Lung (tissue), 11 donors: ENCODE measurements at regions not wholly inside any gene's neighbourhood (a gene's known extent, or its start where the extent isn't known, plus 50 kb on each side); places are given as distances from the start of the nearest gene placed in this dataset.

Experiments
- ATAC-seq: fragments of 200-7000 bp; cut with Tn5 transposase; one replicate; pipeline ENCODE4 v1.9.1; 2020; ENCODE audit warnings: moderate number of reproducible peaks; ENCODE audit not compliant: insufficient read depth, low FRiP score
- DNase-seq, 3 donors: peaks; one replicate each; pipeline ENCODE4 v3.0.0-alpha.2; 2013 to 2017
- H3K27ac ChIP-seq, 2 donors: one replicate each; pipeline ENCODE4 v1.5.1; 2013; ENCODE audit warnings: mild to moderate bottlenecking in 2 of 2, moderate library complexity in 2 of 2, control low read depth in 1 of 2, inconsistent platforms in 1 of 2, low read depth in 1 of 2, low read length in 1 of 2
- H3K27me3 ChIP-seq, 3 donors: one replicate each; pipeline ENCODE4 v1.5.1; 2013; ENCODE audit warnings: low read length in 2 of 3; ENCODE audit not compliant: control insufficient read depth in 3 of 3, insufficient read depth in 3 of 3
- H3K36me3 ChIP-seq, 4 donors: one replicate each; pipeline ENCODE4 v1.5.1; 2013; ENCODE audit warnings: low read length in 4 of 4, mild to moderate bottlenecking in 1 of 4, moderate library complexity in 1 of 4; ENCODE audit not compliant: control insufficient read depth in 4 of 4, insufficient read depth in 4 of 4
- H3K4me1 ChIP-seq, 5 donors: one replicate each; pipeline ENCODE4 v1.5.1; 2013; ENCODE audit warnings: low read length in 5 of 5, mild to moderate bottlenecking in 2 of 5, moderate library complexity in 1 of 5; ENCODE audit not compliant: control insufficient read depth in 5 of 5, insufficient read depth in 5 of 5
- H3K4me3 ChIP-seq: one replicate; pipeline ENCODE4 v1.5.1; 2013; ENCODE audit warnings: mild to moderate bottlenecking, control low read depth, moderate library complexity
- H3K9ac ChIP-seq, 2 donors: one replicate each; pipeline ENCODE4 v1.5.1; 2013; ENCODE audit warnings: low read length in 2 of 2, control low read depth in 1 of 2; ENCODE audit not compliant: insufficient read depth in 1 of 2
- H3K9me3 ChIP-seq, 4 donors: one replicate each; pipeline ENCODE4 v1.5.1; 2013; ENCODE audit warnings: low read length in 3 of 4, mild to moderate bottlenecking in 1 of 4, moderate library complexity in 1 of 4; ENCODE audit not compliant: control insufficient read depth in 4 of 4, insufficient read depth in 3 of 4
- WGBS, 2 donors: extraction: QIAGEN DNeasy Blood & Tissue Kit; methylation state at CpG; one replicate each; pipeline ENCODE4 v1.1.7; 2013; 5-methylcytosine and 5-hydroxymethylcytosine counted together
- TF ChIP-seq, protein P1 (sequence below): IDR thresholded peaks from 2 replicates; pipeline ENCODE4 v1.5.1; 2012; ENCODE audit warnings: mild to moderate bottlenecking; ENCODE audit errors: control extremely low read depth, extremely low read depth
- donor health status: control.
- donor health status: control.
- donor health status: Bipolar disorder and iron deficiency.
- donor health status: healthy.
- donor health status: DM: yes; HTN: yes; CAD: no.

DNA sequence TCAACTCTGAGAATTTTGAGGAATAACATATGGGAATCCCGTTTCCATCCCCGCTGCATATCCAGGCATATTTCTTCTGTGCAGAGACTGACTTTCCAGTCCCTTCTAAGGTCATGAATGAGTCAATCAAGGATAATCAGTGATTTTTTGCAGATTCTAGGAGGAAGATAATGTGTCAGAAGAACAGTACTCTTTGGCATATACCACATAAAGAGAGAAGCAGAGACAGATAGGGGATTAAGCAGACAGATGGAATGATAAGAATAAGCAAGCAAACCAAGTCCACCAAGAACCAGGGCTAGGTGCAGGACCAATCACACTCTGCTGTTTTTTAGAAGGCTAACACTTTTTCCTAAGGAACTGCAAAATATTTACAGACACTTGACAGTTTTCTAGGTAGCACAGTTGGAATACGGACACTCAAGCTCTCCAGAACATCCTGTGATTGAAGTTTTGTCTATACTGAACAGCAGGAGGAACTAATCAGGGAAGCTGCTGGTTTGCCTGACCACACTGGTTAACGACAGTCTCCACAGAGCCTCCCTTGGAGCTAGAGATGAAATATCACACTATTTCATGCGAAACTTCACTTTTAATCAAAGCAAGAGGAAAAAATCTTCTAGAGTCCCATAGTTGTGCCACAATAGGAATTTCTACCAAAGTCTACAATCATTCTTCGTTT, 450.0 kb upstream of the KCNMB2 start:
- no peak for ATAC-seq
- WGBS, 2 donors = 59 to 79% methylated on average over 6 of the region's 6 CpGs
- no peak overlapping the region for H3K27ac ChIP-seq
- peaks cover 0 to 55% (median 32%) of the 10 kb centered on the region in 5 donors for H3K4me1 ChIP-seq
- H3K9ac ChIP-seq = no peak overlapping the region
- H3K36me3 ChIP-seq = no peaks in the 10 kb centered on the region
- H3K4me3 ChIP-seq = no peak overlapping the region
- H3K9me3 ChIP-seq = peaks cover 0 to 3% (median 1%) of the 10 kb centered on the region in 4 donors
- no peak for DNase-seq
- no peaks in the 10 kb centered on the region for H3K27me3 ChIP-seq
- TF ChIP-seq, protein P1, sequence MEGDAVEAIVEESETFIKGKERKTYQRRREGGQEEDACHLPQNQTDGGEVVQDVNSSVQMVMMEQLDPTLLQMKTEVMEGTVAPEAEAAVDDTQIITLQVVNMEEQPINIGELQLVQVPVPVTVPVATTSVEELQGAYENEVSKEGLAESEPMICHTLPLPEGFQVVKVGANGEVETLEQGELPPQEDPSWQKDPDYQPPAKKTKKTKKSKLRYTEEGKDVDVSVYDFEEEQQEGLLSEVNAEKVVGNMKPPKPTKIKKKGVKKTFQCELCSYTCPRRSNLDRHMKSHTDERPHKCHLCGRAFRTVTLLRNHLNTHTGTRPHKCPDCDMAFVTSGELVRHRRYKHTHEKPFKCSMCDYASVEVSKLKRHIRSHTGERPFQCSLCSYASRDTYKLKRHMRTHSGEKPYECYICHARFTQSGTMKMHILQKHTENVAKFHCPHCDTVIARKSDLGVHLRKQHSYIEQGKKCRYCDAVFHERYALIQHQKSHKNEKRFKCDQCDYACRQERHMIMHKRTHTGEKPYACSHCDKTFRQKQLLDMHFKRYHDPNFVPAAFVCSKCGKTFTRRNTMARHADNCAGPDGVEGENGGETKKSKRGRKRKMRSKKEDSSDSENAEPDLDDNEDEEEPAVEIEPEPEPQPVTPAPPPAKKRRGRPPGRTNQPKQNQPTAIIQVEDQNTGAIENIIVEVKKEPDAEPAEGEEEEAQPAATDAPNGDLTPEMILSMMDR = no peak

GRCh38 chr3:178087376-178087775, 448.9 kb upstream of the KCNMB2 start:
- H3K9me3 ChIP-seq = peaks cover 0 to 3% (median 1%) of the 10 kb centered on the region in 4 donors
- H3K9ac ChIP-seq = no peak overlapping the region
- H3K27ac ChIP-seq = no peak overlapping the region
- no peaks in the 10 kb centered on the region for H3K36me3 ChIP-seq
- ATAC-seq (no peak), DNase-seq (no peak)
- H3K4me1 ChIP-seq = peaks cover 0 to 49% (median 27%) of the 10 kb centered on the region in 5 donors
- TF ChIP-seq, protein P1 = no peak
- H3K27me3 ChIP-seq = no peaks in the 10 kb centered on the region
- no peak overlapping the region for H3K4me3 ChIP-seq

GRCh38 chr3:178088963-178089362, 447.3 kb upstream of the KCNMB2 start:
- Histone ChIP-seq H3K9me3 (peaks cover 0 to 3% (median 1%) of the 10 kb centered on the region in 4 donors), H3K4me1 (peaks cover 0 to 37% (median 14%) of the 10 kb centered on the region in 5 donors), H3K9ac (no peak overlapping the region), H3K4me3 (no peak overlapping the region), H3K27ac (no peak overlapping the region), H3K27me3 (no peaks in the 10 kb centered on the region), H3K36me3 (no peaks in the 10 kb centered on the region)
- ATAC-seq (no peak), DNase-seq (no peak)
- TF ChIP-seq, protein P1 = no peak
- WGBS, 2 donors = 60 to 63% methylated on average over 1 of the region's 1 CpG

GRCh38 chr3:178090899-178091298, 445.3 kb upstream of the KCNMB2 start:
- peaks cover 0 to 4% (median 2%) of the 10 kb centered on the region in 4 donors for H3K9me3 ChIP-seq
- no peak overlapping the region for H3K9ac ChIP-seq
- H3K4me1 ChIP-seq = peaks cover 0 to 21% (median 7%) of the 10 kb centered on the region in 5 donors
- ATAC-seq (no peak), DNase-seq (no peak)
- no peak overlapping the region for H3K4me3 ChIP-seq
- H3K27ac ChIP-seq = no peak overlapping the region
- TF ChIP-seq, protein P1 = no peak
- no peaks in the 10 kb centered on the region for H3K27me3 ChIP-seq
- H3K36me3 ChIP-seq = no peaks in the 10 kb centered on the region
- 97 to 100% methylated on average over 1 of the region's 1 CpG for WGBS, 2 donors
